ENCODE measurements at regions not wholly inside any gene's neighbourhood (a gene's known extent, or its start where the extent isn't known, plus 50 kb on each side); places are given as distances from the start of the nearest gene placed in this dataset.

DNA sequence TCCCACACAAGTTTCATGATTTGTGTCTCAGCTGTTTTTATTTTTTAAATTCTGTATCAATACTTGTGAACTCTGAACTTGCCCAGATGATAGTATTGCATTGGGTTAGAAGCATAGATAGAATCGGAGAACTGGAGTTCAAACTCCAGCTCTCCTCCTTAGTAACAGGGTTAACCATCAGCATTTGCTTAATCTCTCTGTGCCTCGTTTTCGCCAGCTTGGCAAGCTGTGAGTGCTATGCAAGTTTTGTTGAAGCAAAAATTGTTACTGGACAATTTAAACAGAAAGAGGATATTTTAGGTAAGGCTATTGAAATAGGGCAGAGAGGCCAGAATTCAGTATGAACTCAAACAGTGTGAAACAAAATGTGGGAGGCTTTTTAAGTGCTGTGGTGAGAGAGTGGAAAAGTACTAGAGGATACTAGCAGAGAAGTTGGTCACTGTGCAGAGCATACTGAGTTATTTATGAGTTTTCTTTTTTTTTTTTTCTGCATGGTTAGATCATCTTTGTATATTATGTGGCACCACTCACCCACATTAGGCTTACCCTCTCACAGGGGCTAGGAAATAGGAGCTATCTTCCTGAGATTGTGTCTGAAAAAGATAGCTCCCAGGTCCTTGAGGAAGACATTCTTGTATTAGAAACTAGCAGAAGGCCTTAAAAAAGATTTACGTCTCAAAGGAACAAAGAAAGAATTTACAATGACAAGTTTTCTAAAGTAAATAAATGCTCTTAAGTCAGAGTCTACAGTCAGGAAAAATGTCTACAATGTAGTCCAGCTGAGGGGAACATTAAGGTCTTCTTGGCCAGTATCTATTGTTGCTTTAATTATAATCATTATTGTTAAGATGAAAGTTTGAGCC, 1126.6 kb downstream of the FAT4 start:
- H3K4me1 ChIP-seq (ENCODE audit: insufficient read depth, low read length), result no peaks in the 10 kb centered on the region
- H3K4me1 Mint-ChIP-seq, result no peaks in the 10 kb centered on the region
- POLR2A ChIA-PET, result no interaction called here
- no peaks in the 10 kb centered on the region for H3K9me3 ChIP-seq (ENCODE audit: low read length)
- H3K36me3 ChIP-seq (ENCODE audit: insufficient read depth, low read length), result no peaks in the 10 kb centered on the region
- DNase-seq, result no peak
- CTCF ChIA-PET, result no interaction called here
- H3K36me3 Mint-ChIP-seq, result no peaks in the 10 kb centered on the region
- H3K4me3 ChIP-seq (ENCODE audit: low read length), result no peak overlapping the region
- H3K9me3 Mint-ChIP-seq, result peaks cover 8 to 34% (median 11%) of the 10 kb centered on the region in 5 donors
- no peak overlapping the region for H3K27ac Mint-ChIP-seq
- H3K27me3 ChIP-seq (ENCODE audit: insufficient read depth, low read length, poor library complexity, severe bottlenecking), result no peaks in the 10 kb centered on the region
- no peak overlapping the region for H3K4me3 Mint-ChIP-seq
- no peaks in the 10 kb centered on the region for H3K27me3 Mint-ChIP-seq
- no peak overlapping the region for H3K27ac ChIP-seq (ENCODE audit: low read depth, low read length)

- DNase-seq, result no peak
Observed at GRCh38 chr4:126445596-126445995, 1130.8 kb downstream of the FAT4 start.

DNA sequence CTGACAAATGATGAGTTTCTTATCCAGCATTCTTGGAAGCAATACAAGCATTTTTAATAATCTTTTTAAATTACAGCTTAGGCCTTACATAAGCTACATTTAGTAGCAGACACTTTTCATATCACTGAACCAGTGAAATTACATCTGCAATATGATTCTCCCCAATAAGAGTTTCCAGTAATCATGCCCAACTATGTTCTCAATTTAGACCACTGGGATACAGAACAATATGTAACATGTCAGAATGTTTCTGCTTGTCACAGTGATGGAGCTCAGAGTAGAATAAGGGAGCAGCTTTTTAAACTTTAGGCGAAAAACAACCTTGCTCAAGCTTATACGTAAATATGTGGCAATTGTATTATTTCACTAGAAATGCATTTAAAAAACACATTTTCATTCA, 1132.2 kb downstream of the FAT4 start:
- CTCF ChIA-PET, result no interaction called here
- Mint-ChIP-seq H3K36me3 (no peaks in the 10 kb centered on the region), H3K4me3 (no peak overlapping the region), H3K9me3 (peaks cover 2 to 24% (median 8%) of the 10 kb centered on the region in 5 donors), H3K4me1 (no peaks in the 10 kb centered on the region), H3K27ac (no peak overlapping the region), H3K27me3 (no peaks in the 10 kb centered on the region)
- DNase-seq, result no peak
- H3K9me3 ChIP-seq (ENCODE audit: low read length), result no peaks in the 10 kb centered on the region
- no peaks in the 10 kb centered on the region for H3K36me3 ChIP-seq (ENCODE audit: insufficient read depth, low read length)
- no peaks in the 10 kb centered on the region for H3K4me1 ChIP-seq (ENCODE audit: insufficient read depth, low read length)
- no peak overlapping the region for H3K27ac ChIP-seq (ENCODE audit: low read depth, low read length)
- POLR2A ChIA-PET, result no interaction called here
- no peak overlapping the region for H3K4me3 ChIP-seq (ENCODE audit: low read length)
- no peaks in the 10 kb centered on the region for H3K27me3 ChIP-seq (ENCODE audit: insufficient read depth, low read length, poor library complexity, severe bottlenecking)

More at GRCh38 chr4:126445596-126445995, 1130.8 kb downstream of the FAT4 start:
- no peak overlapping the region for H3K4me3 Mint-ChIP-seq
- Histone ChIP-seq H3K4me1 (ENCODE audit: insufficient read depth, low read length) (no peaks in the 10 kb centered on the region), H3K27ac (ENCODE audit: low read depth, low read length) (no peak overlapping the region), H3K36me3 (ENCODE audit: insufficient read depth, low read length) (no peaks in the 10 kb centered on the region), H3K9me3 (ENCODE audit: low read length) (no peaks in the 10 kb centered on the region), H3K4me3 (ENCODE audit: low read length) (no peak overlapping the region), H3K27me3 (ENCODE audit: insufficient read depth, low read length, poor library complexity, severe bottlenecking) (no peaks in the 10 kb centered on the region)
- no peaks in the 10 kb centered on the region for H3K4me1 Mint-ChIP-seq
- ChIA-PET CTCF (no interaction called here), POLR2A (no interaction called here)
- H3K36me3 Mint-ChIP-seq, result no peaks in the 10 kb centered on the region
- peaks cover 5 to 25% (median 6%) of the 10 kb centered on the region in 5 donors for H3K9me3 Mint-ChIP-seq
- no peaks in the 10 kb centered on the region for H3K27me3 Mint-ChIP-seq
- H3K27ac Mint-ChIP-seq, result no peak overlapping the region

DNA sequence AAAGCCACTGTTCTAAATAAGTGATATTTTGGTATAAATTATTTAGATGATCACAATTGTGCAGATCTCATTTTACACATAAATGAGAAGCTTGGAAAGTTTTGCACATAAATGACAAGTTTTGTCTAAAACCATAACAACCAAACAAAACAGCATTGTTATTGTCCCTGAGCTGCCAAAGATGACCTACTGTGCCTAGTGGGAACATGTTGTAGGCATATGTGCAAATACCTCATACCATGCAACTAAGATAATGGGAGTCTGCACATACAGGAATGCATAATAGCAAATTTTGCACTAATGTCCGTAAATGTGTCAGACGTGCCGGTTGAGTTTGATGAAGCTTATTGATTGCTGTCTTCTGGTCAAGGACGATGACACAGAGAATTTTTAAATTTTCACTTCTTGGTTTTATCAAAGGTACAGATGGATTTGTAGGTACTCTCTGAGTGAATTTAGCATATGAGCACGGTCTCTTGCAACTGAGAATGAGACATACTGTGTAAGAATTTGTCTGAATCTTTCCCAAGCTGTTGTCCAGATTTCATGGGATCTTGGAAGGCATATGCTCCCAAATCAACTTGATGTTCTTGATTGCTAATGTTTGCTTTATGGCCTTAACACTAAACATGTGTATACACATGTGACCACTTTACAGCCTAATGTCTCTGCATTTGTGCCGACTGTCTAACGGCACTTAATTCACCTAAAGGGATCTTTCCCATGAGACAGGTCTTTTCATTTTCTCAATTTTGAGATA, 1133.5 kb downstream of the FAT4 start:
- peaks cover 2 to 18% (median 6%) of the 10 kb centered on the region in 5 donors for H3K9me3 Mint-ChIP-seq
- ChIA-PET POLR2A (no interaction called here), CTCF (no interaction called here)
- H3K27me3 ChIP-seq (ENCODE audit: insufficient read depth, low read length, poor library complexity, severe bottlenecking), result no peaks in the 10 kb centered on the region
- no peak overlapping the region for H3K27ac Mint-ChIP-seq
- H3K9me3 ChIP-seq (ENCODE audit: low read length), result no peaks in the 10 kb centered on the region
- no peaks in the 10 kb centered on the region for H3K4me1 Mint-ChIP-seq
- H3K27ac ChIP-seq (ENCODE audit: low read depth, low read length), result no peak overlapping the region
- H3K27me3 Mint-ChIP-seq, result no peaks in the 10 kb centered on the region
- DNase-seq, result no peak
- H3K4me3 Mint-ChIP-seq, result no peak overlapping the region
- H3K4me3 ChIP-seq (ENCODE audit: low read length), result no peak overlapping the region
- H3K4me1 ChIP-seq (ENCODE audit: insufficient read depth, low read length), result no peaks in the 10 kb centered on the region
- no peaks in the 10 kb centered on the region for H3K36me3 ChIP-seq (ENCODE audit: insufficient read depth, low read length)
- H3K36me3 Mint-ChIP-seq, result no peaks in the 10 kb centered on the region

DNA sequence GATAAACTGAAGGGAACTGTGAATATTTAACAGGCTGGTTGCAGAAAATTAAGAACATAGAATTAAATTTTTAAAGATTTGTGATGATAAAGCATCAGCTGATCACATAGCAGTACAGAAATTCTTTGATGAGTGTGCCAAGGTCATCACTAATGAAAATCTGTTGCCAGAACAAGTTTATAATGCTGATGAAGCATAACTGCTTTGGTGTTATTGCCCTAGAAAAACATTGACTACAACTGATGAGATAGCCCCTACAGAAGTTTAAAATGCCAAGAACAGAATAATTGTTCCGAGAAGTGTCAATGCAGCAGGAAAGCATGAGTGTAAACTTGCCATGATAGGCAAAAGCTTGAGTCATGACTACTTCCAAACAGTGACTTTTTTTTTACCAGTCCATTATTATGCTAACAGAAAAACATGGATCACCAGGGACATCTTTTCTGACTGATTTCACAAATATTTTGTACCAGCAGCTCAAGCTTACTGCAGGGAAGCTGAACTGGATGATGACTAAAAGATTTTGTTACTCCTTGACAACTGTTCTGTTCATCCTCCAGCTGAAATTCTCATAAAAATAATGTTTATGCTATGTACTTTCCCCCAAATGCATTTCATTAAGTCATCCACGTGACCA, 1136.6 kb downstream of the FAT4 start:
- Mint-ChIP-seq H3K36me3 (no peaks in the 10 kb centered on the region), H3K9me3 (peaks cover 2 to 18% (median 6%) of the 10 kb centered on the region in 5 donors), H3K4me3 (no peak overlapping the region), H3K27me3 (no peaks in the 10 kb centered on the region), H3K27ac (no peak overlapping the region), H3K4me1 (no peaks in the 10 kb centered on the region)
- no peaks in the 10 kb centered on the region for H3K9me3 ChIP-seq (ENCODE audit: low read length)
- ChIA-PET POLR2A (no interaction called here), CTCF (no interaction called here)
- H3K27me3 ChIP-seq (ENCODE audit: insufficient read depth, low read length, poor library complexity, severe bottlenecking), result no peaks in the 10 kb centered on the region
- no peaks in the 10 kb centered on the region for H3K36me3 ChIP-seq (ENCODE audit: insufficient read depth, low read length)
- DNase-seq, result no peak
- no peaks in the 10 kb centered on the region for H3K4me1 ChIP-seq (ENCODE audit: insufficient read depth, low read length)
- no peak overlapping the region for H3K27ac ChIP-seq (ENCODE audit: low read depth, low read length)
- H3K4me3 ChIP-seq (ENCODE audit: low read length), result no peak overlapping the region

GRCh38 chr4:126455865-126456264, 1141.1 kb downstream of the FAT4 start:
- Histone ChIP-seq H3K4me1 (ENCODE audit: insufficient read depth, low read length) (no peaks in the 10 kb centered on the region), H3K27ac (ENCODE audit: low read depth, low read length) (no peak overlapping the region), H3K27me3 (ENCODE audit: insufficient read depth, low read length, poor library complexity, severe bottlenecking) (no peaks in the 10 kb centered on the region), H3K4me3 (ENCODE audit: low read length) (no peak overlapping the region), H3K9me3 (ENCODE audit: low read length) (no peaks in the 10 kb centered on the region), H3K36me3 (ENCODE audit: insufficient read depth, low read length) (no peaks in the 10 kb centered on the region)
- Mint-ChIP-seq H3K27me3 (no peaks in the 10 kb centered on the region), H3K4me1 (no peaks in the 10 kb centered on the region), H3K4me3 (no peak overlapping the region), H3K27ac (no peak overlapping the region), H3K36me3 (no peaks in the 10 kb centered on the region), H3K9me3 (peaks cover 0 to 16% (median 6%) of the 10 kb centered on the region in 5 donors)
- DNase-seq, result no peak
- CTCF ChIA-PET, result no interaction called here
- POLR2A ChIA-PET, result no interaction called here

GRCh38 chr4:126458993-126459392, 1144.2 kb downstream of the FAT4 start:
- POLR2A ChIA-PET, result no interaction called here
- H3K27me3 ChIP-seq (ENCODE audit: insufficient read depth, low read length, poor library complexity, severe bottlenecking), result no peaks in the 10 kb centered on the region
- no peaks in the 10 kb centered on the region for H3K9me3 ChIP-seq (ENCODE audit: low read length)
- H3K36me3 Mint-ChIP-seq, result no peaks in the 10 kb centered on the region
- H3K4me3 ChIP-seq (ENCODE audit: low read length), result no peak overlapping the region
- no peaks in the 10 kb centered on the region for H3K27me3 Mint-ChIP-seq
- CTCF ChIA-PET, result no interaction called here
- no peaks in the 10 kb centered on the region for H3K4me1 ChIP-seq (ENCODE audit: insufficient read depth, low read length)
- H3K36me3 ChIP-seq (ENCODE audit: insufficient read depth, low read length), result no peaks in the 10 kb centered on the region
- no peak overlapping the region for H3K27ac Mint-ChIP-seq
- no peak for DNase-seq
- no peak overlapping the region for H3K27ac ChIP-seq (ENCODE audit: low read depth, low read length)
- no peak overlapping the region for H3K4me3 Mint-ChIP-seq
- H3K4me1 Mint-ChIP-seq, result no peaks in the 10 kb centered on the region
- peaks cover under 1 to 5% (median 3%) of the 10 kb centered on the region in 5 donors for H3K9me3 Mint-ChIP-seq

GRCh38 chr4:126465341-126465740, 1150.6 kb downstream of the FAT4 start:
- H3K27me3 Mint-ChIP-seq, result no peaks in the 10 kb centered on the region
- CTCF ChIA-PET, result no interaction called here
- no peak overlapping the region for H3K27ac Mint-ChIP-seq
- Histone ChIP-seq H3K9me3 (ENCODE audit: low read length) (no peaks in the 10 kb centered on the region), H3K36me3 (ENCODE audit: insufficient read depth, low read length) (no peaks in the 10 kb centered on the region), H3K27me3 (ENCODE audit: insufficient read depth, low read length, poor library complexity, severe bottlenecking) (no peaks in the 10 kb centered on the region), H3K4me1 (ENCODE audit: insufficient read depth, low read length) (no peaks in the 10 kb centered on the region), H3K4me3 (ENCODE audit: low read length) (no peak overlapping the region), H3K27ac (ENCODE audit: low read depth, low read length) (no peak overlapping the region)
- POLR2A ChIA-PET, result no interaction called here
- H3K4me3 Mint-ChIP-seq, result no peak overlapping the region
- no peak for DNase-seq
- H3K9me3 Mint-ChIP-seq, result peaks cover 3 to 25% (median 5%) of the 10 kb centered on the region in 5 donors
- H3K36me3 Mint-ChIP-seq, result no peaks in the 10 kb centered on the region
- H3K4me1 Mint-ChIP-seq, result no peaks in the 10 kb centered on the region
